Psoas muscle (tissue), 7 donors: ENCODE measurements at regions not wholly inside any gene's neighbourhood (a gene's known extent, or its start where the extent isn't known, plus 50 kb on each side); places are given as distances from the start of the nearest gene placed in this dataset.

Experiments
- ATAC-seq, 4 donors: fragments of 200-7000 bp; cut with Tn5 transposase; one replicate each; pipeline ENCODE4 v1.9.1; 2020; ENCODE audit warnings: moderate library complexity in 3 of 4, mild to moderate bottlenecking in 2 of 4
- DNase-seq, 2 donors: peaks; one replicate each; pipeline ENCODE4 v3.0.0-alpha.2; 2020
- H3K27ac ChIP-seq: fragments of 200-600 bp; one replicate; pipeline ENCODE4 v1.8.0; 2022
- H3K27me3 ChIP-seq, 3 donors: fragments of 200-600 bp in 1 of 3; one replicate each; pipeline versions ENCODE4 v1.6.1 to v1.8.0; 2013 to 2022; ENCODE audit warnings: low read length in 2 of 3, mild to moderate bottlenecking in 2 of 3, moderate library complexity in 1 of 3; ENCODE audit not compliant: insufficient read depth in 3 of 3
- H3K36me3 ChIP-seq, 2 donors: fragments of 200-600 bp in 1 of 2; one replicate each; pipeline versions ENCODE4 v1.6.1 to v1.8.0; 2013 to 2022; ENCODE audit warnings: low read depth in 1 of 2, mild to moderate bottlenecking in 1 of 2, moderate library complexity in 1 of 2; ENCODE audit not compliant: insufficient read depth in 1 of 2
- H3K4me1 ChIP-seq: fragments of 200-600 bp; one replicate; pipeline ENCODE4 v1.8.0; 2022
- H3K4me3 ChIP-seq: fragments of 200-600 bp; one replicate; pipeline ENCODE4 v1.8.0; 2022; ENCODE audit warnings: mild to moderate bottlenecking
- H3K9me3 ChIP-seq: fragments of 200-600 bp; one replicate; pipeline ENCODE4 v1.8.0; 2022
- WGBS, 3 donors: extraction: QIAGEN DNeasy Blood & Tissue Kit; methylation state at CpG; one replicate each; pipeline versions ENCODE4 v1.1.6 to v1.1.7; 2013; 5-methylcytosine and 5-hydroxymethylcytosine counted together
- intact Hi-C, 2 donors: fragments of 100-400 bp; cut with DNase I; formaldehyde crosslinking; loops; one replicate each; pipeline versions ENCODE4 v1.11.0 to v1.14.2; 2022
- TF ChIP-seq, protein P1 (sequence below): fragments of 200-600 bp; IDR thresholded peaks from one replicate; pipeline ENCODE4 v1.8.0; 2022; ENCODE audit warnings: antibody characterized with exemption
- donor health status: healthy with polysubstance abuse.
- donor health status: DM: no; HTN: no; CAD: no; lungs with moderate emphysema.
- donor health status: Bipolar disorder and iron deficiency.
- donor health status: healthy.
- donor health status: DM: yes; HTN: yes; CAD: no.
- donor health status: DM: no; HTN: no; CAD: no.
- donor health status: DM: yes; HTN: yes; CAD: no.

DNA sequence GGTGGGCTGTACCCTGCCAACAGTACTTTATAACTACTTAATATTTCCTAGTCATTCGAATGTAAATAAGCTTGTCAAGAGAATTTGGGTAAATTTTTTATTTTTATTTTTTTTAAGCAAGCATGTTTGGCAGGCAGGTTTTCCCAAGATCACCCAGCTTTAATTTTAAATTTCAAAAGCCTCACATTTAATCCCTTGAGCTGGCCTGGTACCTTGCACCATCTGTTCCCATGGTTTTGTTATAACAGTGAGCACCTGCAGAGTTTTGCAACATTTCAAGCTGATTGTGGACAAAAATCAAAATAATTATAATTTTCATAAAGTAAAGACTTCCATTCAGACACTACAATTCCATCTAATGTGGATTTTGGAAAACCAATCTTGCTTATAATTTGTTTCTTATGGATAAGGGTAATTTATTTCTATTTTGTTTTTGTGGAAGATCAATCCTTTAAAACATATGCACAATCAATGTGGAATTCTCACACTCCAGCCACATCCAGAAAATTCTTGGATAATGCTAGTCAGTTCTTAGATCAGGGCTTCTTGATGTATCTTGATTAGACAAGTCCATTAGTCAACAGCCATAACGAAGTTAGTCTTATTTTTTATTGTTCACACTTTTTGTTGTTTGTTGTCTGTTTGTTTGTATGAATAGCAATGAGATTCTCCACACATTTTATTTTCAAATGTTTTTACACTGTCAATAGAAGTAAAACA, 689.3 kb downstream of the NR4A2 start:
- Histone ChIP-seq H3K36me3 (no peaks in the 10 kb centered on the region), H3K9me3 (no peaks in the 10 kb centered on the region), H3K27ac (no peak overlapping the region), H3K27me3 (no peaks in the 10 kb centered on the region), H3K4me3 (no peak overlapping the region), H3K4me1 (no peaks in the 10 kb centered on the region)
- 62 to 73% (median 69%) methylated on average over 2 of the region's 2 CpGs for WGBS, 3 donors
- no peak for DNase-seq
- intact Hi-C loops, result no loop called here
- no peak for ATAC-seq
- TF ChIP-seq, protein P1, sequence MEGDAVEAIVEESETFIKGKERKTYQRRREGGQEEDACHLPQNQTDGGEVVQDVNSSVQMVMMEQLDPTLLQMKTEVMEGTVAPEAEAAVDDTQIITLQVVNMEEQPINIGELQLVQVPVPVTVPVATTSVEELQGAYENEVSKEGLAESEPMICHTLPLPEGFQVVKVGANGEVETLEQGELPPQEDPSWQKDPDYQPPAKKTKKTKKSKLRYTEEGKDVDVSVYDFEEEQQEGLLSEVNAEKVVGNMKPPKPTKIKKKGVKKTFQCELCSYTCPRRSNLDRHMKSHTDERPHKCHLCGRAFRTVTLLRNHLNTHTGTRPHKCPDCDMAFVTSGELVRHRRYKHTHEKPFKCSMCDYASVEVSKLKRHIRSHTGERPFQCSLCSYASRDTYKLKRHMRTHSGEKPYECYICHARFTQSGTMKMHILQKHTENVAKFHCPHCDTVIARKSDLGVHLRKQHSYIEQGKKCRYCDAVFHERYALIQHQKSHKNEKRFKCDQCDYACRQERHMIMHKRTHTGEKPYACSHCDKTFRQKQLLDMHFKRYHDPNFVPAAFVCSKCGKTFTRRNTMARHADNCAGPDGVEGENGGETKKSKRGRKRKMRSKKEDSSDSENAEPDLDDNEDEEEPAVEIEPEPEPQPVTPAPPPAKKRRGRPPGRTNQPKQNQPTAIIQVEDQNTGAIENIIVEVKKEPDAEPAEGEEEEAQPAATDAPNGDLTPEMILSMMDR, result no peak

DNA sequence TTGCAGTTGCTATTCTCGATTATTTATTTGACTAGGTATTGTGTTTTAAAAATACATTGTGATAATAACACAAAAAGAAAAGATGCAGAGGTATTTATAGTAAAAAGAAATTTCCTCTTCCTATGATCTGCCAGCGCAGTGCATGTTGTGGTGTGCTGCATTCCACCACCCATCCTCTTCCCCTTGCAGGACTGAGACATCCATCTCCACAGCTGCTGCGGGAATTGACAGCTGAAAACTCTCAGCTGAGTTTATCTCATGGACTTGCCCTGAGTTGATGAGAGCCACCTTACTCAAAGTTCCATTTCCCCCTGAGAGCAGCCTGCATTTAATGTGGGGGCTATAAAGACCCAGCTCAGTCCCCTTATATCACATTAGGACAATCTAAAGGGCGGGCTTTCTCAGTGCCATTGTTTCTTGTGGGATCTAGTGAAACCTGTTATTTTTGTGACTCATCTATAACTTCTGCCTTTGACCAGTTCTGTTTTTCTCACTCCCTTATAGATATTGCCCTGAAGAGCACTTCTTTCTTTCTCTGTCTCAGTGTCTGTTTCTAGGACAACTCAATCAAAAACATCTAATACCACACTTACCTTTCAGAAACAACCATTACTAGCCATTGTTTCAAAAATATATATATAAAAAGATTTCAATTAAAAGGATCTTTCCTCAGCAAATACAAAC, 698.5 kb downstream of the NR4A2 start:
- Histone ChIP-seq H3K4me1 (no peaks in the 10 kb centered on the region), H3K4me3 (no peak overlapping the region), H3K9me3 (no peaks in the 10 kb centered on the region), H3K27ac (no peak overlapping the region), H3K36me3 (no peaks in the 10 kb centered on the region), H3K27me3 (no peaks in the 10 kb centered on the region)
- ATAC-seq (no peak), DNase-seq (no peak)
- 41 to 62% (median 59%) methylated on average over 4 of the region's 4 CpGs for WGBS, 3 donors
- TF ChIP-seq, protein P1, result no peak
- intact Hi-C loops, result no loop called here

DNA sequence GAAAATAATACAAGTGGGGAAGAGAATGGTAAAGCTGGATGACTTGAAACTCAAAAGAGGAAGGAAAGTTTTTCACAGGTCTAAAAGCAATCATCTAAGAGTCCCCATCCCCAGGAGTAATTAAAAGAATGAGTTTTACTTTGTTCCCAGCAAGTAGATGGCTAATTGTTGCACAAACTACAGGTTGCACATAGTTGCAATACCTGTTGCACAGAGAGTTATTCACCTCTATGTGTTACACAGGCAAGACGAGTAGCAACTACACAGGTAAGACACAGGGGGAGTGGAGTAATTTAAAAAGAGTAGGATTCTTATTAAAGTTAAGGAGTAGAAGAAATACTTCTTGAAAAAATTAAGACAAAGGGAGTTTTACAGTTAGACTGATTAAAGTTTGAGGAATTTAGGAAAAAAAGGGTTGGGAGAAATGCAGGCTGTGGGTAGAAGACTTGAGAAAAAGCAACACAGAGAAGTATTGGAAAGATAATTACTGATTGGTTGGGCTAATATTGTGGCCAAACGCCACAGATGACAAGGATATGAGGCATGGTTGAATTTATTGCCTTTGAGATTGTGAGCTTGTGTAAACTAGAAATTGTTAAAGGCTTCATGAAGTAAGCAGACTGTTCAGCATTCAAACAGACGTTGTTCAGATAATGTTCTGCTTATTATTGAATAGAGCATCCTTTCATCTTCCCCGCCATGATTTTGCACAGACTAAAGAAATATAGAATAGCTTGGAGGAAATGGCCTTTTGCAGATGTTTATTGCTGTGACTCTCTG, 699.3 kb downstream of the NR4A2 start:
- ATAC-seq (no peak), DNase-seq (no peak)
- H3K4me3 ChIP-seq, result no peak overlapping the region
- no peaks in the 10 kb centered on the region for H3K9me3 ChIP-seq
- intact Hi-C loops, result no loop called here
- WGBS, 3 donors, result 48 to 52% (median 48%) methylated on average over 4 of the region's 4 CpGs
- no peaks in the 10 kb centered on the region for H3K36me3 ChIP-seq
- H3K27me3 ChIP-seq, result no peaks in the 10 kb centered on the region
- TF ChIP-seq, protein P1, result no peak
- no peaks in the 10 kb centered on the region for H3K4me1 ChIP-seq
- no peak overlapping the region for H3K27ac ChIP-seq

DNA sequence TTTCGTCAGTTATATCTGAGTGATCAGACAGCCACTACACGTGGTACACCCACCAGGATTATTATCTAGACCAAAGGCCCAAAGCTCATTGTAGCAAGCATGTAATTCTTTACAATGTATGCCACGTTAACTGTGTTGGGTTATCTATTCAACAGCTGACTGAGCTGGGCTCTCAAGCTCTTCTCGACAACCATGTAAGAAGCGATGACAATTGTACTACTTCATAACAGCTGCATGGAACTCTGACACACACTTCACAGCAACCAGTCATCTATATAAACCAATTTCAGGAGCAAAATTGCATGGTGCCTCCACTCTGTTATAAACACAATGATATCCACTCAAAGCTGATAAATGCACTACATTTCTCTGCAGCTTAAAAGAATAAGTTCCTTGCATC, 701.8 kb downstream of the NR4A2 start:
- Histone ChIP-seq H3K9me3 (no peaks in the 10 kb centered on the region), H3K36me3 (no peaks in the 10 kb centered on the region), H3K27ac (no peak overlapping the region), H3K27me3 (no peaks in the 10 kb centered on the region), H3K4me1 (no peaks in the 10 kb centered on the region), H3K4me3 (no peak overlapping the region)
- no peak for ATAC-seq
- WGBS, 3 donors, result 26 to 40% (median 30%) methylated on average over 5 of the region's 5 CpGs
- no peak for DNase-seq
- TF ChIP-seq, protein P1, result no peak
- intact Hi-C loops, result no loop called here
